Suprapubic skin (tissue), 4 donors: ENCODE measurements at regions not wholly inside any gene's neighbourhood (a gene's known extent, or its start where the extent isn't known, plus 50 kb on each side); places are given as distances from the start of the nearest gene placed in this dataset.
"Not testable (repeated sequence)": the region's sequence is repeated elsewhere in the genome, so short reads cannot be mapped to it uniquely, and the experiment has no call there.

ENCODE experiments used
- POLR2A ChIP-seq, 2 donors: fragments of 450-650 bp; IDR thresholded peaks; one replicate each; pipeline ENCODE4 v1.6.1; 2017; ENCODE audit warnings: antibody characterized with exemption in 2 of 2, mild to moderate bottlenecking in 2 of 2, moderate library complexity in 2 of 2
- POLR2AphosphoS5 ChIP-seq, 3 donors: sonication (generic); formaldehyde crosslinking; IDR thresholded peaks; one replicate each; pipeline ENCODE4 v1.6.1; 2017; ENCODE audit warnings: antibody characterized with exemption in 3 of 3
- TF ChIP-seq, protein P1 (sequence below), 2 donors: fragments of 200-600 bp in 1 of 2; fragments of 450-650 bp in 1 of 2; sonication (generic) in 1 of 2; IDR thresholded peaks; one replicate each; pipeline ENCODE4 v1.5.1; 2016 to 2019; ENCODE audit warnings: antibody characterized with exemption in 2 of 2, mild to moderate bottlenecking in 1 of 2, moderate library complexity in 1 of 2

DNA sequence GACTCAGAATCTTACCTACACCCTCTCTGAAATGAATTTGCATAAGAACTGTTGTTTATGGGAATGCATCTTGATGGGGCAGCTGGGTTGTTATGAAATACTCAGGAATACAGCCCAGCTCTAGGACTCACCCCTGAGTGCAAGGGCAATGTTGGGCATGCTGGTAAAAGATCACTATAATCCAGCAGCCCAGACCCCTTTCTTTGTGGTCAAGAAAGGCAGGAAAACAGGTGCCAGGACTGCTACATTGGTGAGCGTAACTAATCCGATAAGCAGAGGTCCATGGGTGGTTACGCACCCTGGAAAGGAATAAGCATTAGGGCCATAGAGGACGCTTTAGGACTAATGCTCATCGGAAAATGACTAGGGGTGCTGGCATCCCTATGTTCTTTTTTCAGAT lies 227.9 kb upstream of the CWC22 start:
- TF ChIP-seq POLR2A, POLR2AphosphoS5 (IDR thresholded peaks at IDR 0.05): not testable (repeated sequence)
- TF ChIP-seq, protein P1, sequence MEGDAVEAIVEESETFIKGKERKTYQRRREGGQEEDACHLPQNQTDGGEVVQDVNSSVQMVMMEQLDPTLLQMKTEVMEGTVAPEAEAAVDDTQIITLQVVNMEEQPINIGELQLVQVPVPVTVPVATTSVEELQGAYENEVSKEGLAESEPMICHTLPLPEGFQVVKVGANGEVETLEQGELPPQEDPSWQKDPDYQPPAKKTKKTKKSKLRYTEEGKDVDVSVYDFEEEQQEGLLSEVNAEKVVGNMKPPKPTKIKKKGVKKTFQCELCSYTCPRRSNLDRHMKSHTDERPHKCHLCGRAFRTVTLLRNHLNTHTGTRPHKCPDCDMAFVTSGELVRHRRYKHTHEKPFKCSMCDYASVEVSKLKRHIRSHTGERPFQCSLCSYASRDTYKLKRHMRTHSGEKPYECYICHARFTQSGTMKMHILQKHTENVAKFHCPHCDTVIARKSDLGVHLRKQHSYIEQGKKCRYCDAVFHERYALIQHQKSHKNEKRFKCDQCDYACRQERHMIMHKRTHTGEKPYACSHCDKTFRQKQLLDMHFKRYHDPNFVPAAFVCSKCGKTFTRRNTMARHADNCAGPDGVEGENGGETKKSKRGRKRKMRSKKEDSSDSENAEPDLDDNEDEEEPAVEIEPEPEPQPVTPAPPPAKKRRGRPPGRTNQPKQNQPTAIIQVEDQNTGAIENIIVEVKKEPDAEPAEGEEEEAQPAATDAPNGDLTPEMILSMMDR (IDR thresholded peaks at IDR 0.05) = not testable (repeated sequence)
